ENCODE measurements at regions not wholly inside any gene's neighbourhood (a gene's known extent, or its start where the extent isn't known, plus 50 kb on each side); places are given as distances from the start of the nearest gene placed in this dataset.

DNA sequence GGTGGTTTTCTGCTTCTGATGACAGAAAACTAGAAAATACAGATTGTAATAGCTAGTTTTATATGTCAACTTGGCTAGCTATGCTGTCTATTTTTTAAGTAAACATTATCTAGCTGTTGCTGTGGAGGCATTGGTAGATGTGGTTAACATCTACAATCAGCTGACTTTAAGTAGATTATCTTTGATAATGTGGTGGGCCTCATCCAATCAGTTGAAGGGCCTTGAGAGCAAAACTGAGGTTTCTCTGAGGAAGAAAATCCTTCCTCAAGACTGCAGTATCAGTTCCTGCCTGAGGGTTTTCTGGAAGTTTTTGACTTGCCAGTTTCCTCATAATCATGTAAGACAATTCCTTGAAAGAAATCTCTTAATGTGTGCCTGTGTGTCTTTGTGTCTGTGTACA, 75.9 kb upstream of the SPHKAP start:
- no peak overlapping the region for H3K27ac ChIP-seq (ENCODE audit: low read depth in 2 of 2, low read length in 2 of 2)
- H3K36me3 ChIP-seq (ENCODE audit: control insufficient read depth in 2 of 2, insufficient read depth in 2 of 2, low read length in 2 of 2): no peaks in the 10 kb centered on the region
- H3K9me3 ChIP-seq (ENCODE audit: control insufficient read depth in 2 of 2, low read length in 2 of 2): no peaks in the 10 kb centered on the region
- no peak overlapping the region for H3K4me3 ChIP-seq (ENCODE audit: low read length in 2 of 2)
- H3K9ac ChIP-seq (ENCODE audit: low read depth in 1 of 2, low read length in 2 of 2): no peak overlapping the region
- no peaks in the 10 kb centered on the region for H3K27me3 ChIP-seq (ENCODE audit: control insufficient read depth in 2 of 2, insufficient read depth in 2 of 2, low read length in 2 of 2)
- H3K4me1 ChIP-seq (ENCODE audit: control insufficient read depth in 2 of 2, insufficient read depth in 2 of 2, low read length in 2 of 2): no peaks in the 10 kb centered on the region

DNA sequence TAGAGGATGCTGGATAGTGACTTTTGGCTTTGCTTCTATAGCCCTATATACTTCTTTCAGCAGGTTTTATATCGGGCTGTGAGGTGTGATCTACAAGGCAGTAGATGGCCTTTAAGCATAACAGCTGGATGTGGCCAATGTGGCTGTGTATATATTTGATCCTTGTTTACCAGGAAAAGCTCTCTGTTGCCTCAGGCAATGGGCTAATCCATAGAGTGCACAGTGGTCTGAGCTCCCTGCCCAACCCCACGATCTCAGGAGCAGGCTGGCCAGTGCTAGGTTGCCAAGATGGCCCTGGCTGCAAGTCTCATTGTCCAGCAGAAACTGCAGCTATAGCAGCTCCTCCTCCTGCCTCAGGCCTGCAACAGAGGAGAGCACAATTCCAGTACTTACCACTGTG, 72.3 kb upstream of the SPHKAP start:
- H3K9ac ChIP-seq (ENCODE audit: low read depth in 1 of 2, low read length in 2 of 2): no peak overlapping the region

DNA sequence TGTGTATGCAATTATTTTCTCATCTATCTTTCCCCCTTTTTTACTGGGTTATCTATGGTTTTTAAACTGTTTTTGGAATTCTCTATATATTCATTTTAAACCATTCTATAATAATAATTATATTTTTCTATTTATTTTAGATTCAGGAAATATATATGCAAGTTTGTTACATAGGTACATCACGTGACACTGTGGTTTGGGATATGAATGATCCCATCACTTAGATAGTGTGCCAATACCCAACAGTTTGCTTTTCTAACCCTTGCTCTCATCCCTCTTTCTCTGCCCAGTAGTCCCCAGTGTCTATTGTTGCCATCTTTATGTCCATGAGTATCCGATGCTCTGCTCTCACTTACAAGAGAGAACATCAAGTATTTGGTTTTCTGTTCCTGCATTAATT, 65.8 kb upstream of the SPHKAP start:
- no peaks in the 10 kb centered on the region for H3K9me3 ChIP-seq (ENCODE audit: control insufficient read depth in 2 of 2, low read length in 2 of 2)
- H3K9ac ChIP-seq (ENCODE audit: low read depth in 1 of 2, low read length in 2 of 2): no peak overlapping the region
- no peaks in the 10 kb centered on the region for H3K36me3 ChIP-seq (ENCODE audit: control insufficient read depth in 2 of 2, insufficient read depth in 2 of 2, low read length in 2 of 2)
- H3K27ac ChIP-seq (ENCODE audit: low read depth in 2 of 2, low read length in 2 of 2): no peak overlapping the region
- H3K4me3 ChIP-seq (ENCODE audit: low read length in 2 of 2): no peak overlapping the region
- no peaks in the 10 kb centered on the region for H3K27me3 ChIP-seq (ENCODE audit: control insufficient read depth in 2 of 2, insufficient read depth in 2 of 2, low read length in 2 of 2)
- no peaks in the 10 kb centered on the region for H3K4me1 ChIP-seq (ENCODE audit: control insufficient read depth in 2 of 2, insufficient read depth in 2 of 2, low read length in 2 of 2)

More for the DNA sequence above, 72.3 kb upstream of the SPHKAP start:
- H3K27me3 ChIP-seq (ENCODE audit: control insufficient read depth in 2 of 2, insufficient read depth in 2 of 2, low read length in 2 of 2): no peaks in the 10 kb centered on the region
- no peaks in the 10 kb centered on the region for H3K36me3 ChIP-seq (ENCODE audit: control insufficient read depth in 2 of 2, insufficient read depth in 2 of 2, low read length in 2 of 2)
- no peaks in the 10 kb centered on the region for H3K4me1 ChIP-seq (ENCODE audit: control insufficient read depth in 2 of 2, insufficient read depth in 2 of 2, low read length in 2 of 2)
- no peak overlapping the region for H3K27ac ChIP-seq (ENCODE audit: low read depth in 2 of 2, low read length in 2 of 2)
- H3K9me3 ChIP-seq (ENCODE audit: control insufficient read depth in 2 of 2, low read length in 2 of 2): no peaks in the 10 kb centered on the region
- H3K4me3 ChIP-seq (ENCODE audit: low read length in 2 of 2): no peak overlapping the region

DNA sequence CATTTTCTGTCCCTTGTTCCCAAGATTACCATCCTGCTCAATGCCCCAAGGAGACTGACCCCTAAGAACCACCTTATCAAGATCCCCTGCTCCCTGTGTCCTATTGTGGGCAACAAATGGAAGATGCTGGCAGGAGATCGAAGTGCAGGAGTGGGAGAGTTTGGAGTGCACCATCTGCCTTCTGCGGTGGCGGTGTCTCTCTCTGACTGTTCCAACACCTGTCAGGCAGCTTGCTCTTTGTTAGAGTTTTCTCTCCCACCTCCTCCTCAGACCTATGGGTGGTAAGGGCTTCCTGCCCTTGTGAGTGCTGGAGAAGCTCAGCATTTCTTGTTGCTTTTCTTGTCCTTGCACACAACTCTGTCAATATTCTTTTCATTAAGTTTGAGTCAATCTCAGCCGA, 64.1 kb upstream of the SPHKAP start:
- Histone ChIP-seq H3K4me1 (ENCODE audit: control insufficient read depth in 2 of 2, insufficient read depth in 2 of 2, low read length in 2 of 2) (no peaks in the 10 kb centered on the region), H3K9me3 (ENCODE audit: control insufficient read depth in 2 of 2, low read length in 2 of 2) (no peaks in the 10 kb centered on the region), H3K4me3 (ENCODE audit: low read length in 2 of 2) (no peak overlapping the region), H3K27ac (ENCODE audit: low read depth in 2 of 2, low read length in 2 of 2) (no peak overlapping the region), H3K27me3 (ENCODE audit: control insufficient read depth in 2 of 2, insufficient read depth in 2 of 2, low read length in 2 of 2) (no peaks in the 10 kb centered on the region), H3K36me3 (ENCODE audit: control insufficient read depth in 2 of 2, insufficient read depth in 2 of 2, low read length in 2 of 2) (no peaks in the 10 kb centered on the region), H3K9ac (ENCODE audit: low read depth in 1 of 2, low read length in 2 of 2) (no peak overlapping the region)

DNA sequence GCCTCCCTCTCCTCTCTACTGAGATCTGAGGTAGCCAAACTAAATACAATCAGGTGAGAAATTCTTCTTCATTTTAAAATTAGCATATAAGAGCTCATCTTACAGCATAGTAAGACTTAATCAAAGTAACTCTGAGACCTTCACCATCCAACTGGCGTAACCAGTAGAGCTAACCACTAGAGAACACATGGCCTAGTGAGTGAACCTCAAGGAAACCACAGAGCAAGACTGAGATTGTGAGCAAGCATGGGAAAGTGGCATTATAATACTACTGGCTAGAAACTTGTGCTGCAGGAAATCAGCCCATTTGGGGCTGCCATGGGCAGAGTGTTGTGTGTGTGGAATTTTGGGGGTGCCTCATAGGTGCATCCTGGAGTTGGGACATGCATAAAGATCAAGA, 61.1 kb upstream of the SPHKAP start:
- no peak overlapping the region for H3K27ac ChIP-seq (ENCODE audit: low read depth in 2 of 2, low read length in 2 of 2)
- no peak overlapping the region for H3K9ac ChIP-seq (ENCODE audit: low read depth in 1 of 2, low read length in 2 of 2)
- no peaks in the 10 kb centered on the region for H3K27me3 ChIP-seq (ENCODE audit: control insufficient read depth in 2 of 2, insufficient read depth in 2 of 2, low read length in 2 of 2)
- H3K4me3 ChIP-seq (ENCODE audit: low read length in 2 of 2): no peak overlapping the region
- no peaks in the 10 kb centered on the region for H3K4me1 ChIP-seq (ENCODE audit: control insufficient read depth in 2 of 2, insufficient read depth in 2 of 2, low read length in 2 of 2)
- no peaks in the 10 kb centered on the region for H3K36me3 ChIP-seq (ENCODE audit: control insufficient read depth in 2 of 2, insufficient read depth in 2 of 2, low read length in 2 of 2)
- H3K9me3 ChIP-seq (ENCODE audit: control insufficient read depth in 2 of 2, low read length in 2 of 2): no peaks in the 10 kb centered on the region

DNA sequence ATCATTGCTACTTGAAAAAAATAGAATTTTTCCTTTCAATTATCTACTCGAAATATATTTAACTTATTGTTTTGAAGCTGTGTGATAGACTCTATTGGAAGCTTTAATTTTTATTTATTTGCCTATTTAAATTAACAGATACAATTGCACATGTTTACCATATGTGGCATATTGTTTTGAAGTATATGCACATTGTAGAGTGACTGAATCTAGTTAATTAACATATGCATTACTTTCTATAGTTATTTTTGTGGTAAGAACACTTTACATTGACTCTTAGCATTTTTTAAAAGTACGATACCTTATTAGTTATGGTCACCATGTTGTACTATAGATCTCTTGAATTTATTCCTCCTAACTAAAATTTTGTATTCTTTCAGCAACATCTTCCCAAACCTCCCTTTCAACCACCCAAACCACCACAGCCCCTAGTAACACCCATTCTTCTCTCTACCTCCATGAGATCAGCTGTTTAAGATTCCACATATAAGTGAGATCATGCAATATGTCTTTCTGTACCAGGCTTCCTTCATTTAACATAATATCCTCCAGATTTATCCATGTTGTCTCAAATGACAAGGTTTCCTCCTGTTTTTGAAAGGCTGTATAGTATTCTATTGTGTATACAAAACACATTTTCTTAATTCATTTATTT, 58.5 kb upstream of the SPHKAP start:
- H3K9me3 ChIP-seq (ENCODE audit: control insufficient read depth in 2 of 2, low read length in 2 of 2): no peaks in the 10 kb centered on the region
- H3K9ac ChIP-seq (ENCODE audit: low read depth in 1 of 2, low read length in 2 of 2): no peak overlapping the region
- no peak overlapping the region for H3K4me3 ChIP-seq (ENCODE audit: low read length in 2 of 2)
- H3K27me3 ChIP-seq (ENCODE audit: control insufficient read depth in 2 of 2, insufficient read depth in 2 of 2, low read length in 2 of 2): no peaks in the 10 kb centered on the region
- no peak overlapping the region for H3K27ac ChIP-seq (ENCODE audit: low read depth in 2 of 2, low read length in 2 of 2)
- no peaks in the 10 kb centered on the region for H3K4me1 ChIP-seq (ENCODE audit: control insufficient read depth in 2 of 2, insufficient read depth in 2 of 2, low read length in 2 of 2)
- no peaks in the 10 kb centered on the region for H3K36me3 ChIP-seq (ENCODE audit: control insufficient read depth in 2 of 2, insufficient read depth in 2 of 2, low read length in 2 of 2)

DNA sequence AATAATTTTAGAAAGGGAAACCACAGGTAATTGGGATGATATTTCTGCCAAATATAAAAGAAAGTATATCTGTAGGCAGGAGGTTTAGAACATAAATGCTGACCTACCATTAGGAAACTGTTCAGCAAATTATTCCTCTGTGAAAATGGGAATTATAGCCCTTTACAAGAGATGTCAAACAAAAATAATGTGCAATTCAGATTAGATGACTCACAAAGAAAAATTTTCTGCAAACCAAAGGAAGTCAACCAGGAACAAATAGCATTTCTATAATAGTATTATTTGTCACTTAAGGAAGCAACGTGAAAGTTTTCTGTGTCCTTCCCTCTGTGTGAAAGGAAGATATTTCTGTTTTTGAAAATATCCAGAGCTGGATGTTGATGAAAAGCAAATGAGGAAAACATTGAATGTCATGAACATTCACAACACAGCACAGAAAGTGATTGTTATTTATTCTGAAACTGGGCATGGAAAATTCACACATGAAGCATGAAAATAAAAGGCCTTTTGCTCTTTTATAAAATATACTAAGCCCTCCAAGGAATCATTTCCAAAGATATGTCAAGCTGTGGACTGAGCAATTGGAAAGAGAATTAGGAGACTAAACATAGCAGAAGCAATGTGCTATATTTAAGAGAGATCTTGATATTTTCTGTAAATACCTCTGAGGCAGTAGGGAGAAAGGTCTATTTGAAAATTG, 57.9 kb upstream of the SPHKAP start:
- no peaks in the 10 kb centered on the region for H3K9me3 ChIP-seq (ENCODE audit: control insufficient read depth in 2 of 2, low read length in 2 of 2)
- no peaks in the 10 kb centered on the region for H3K27me3 ChIP-seq (ENCODE audit: control insufficient read depth in 2 of 2, insufficient read depth in 2 of 2, low read length in 2 of 2)
- no peak overlapping the region for H3K4me3 ChIP-seq (ENCODE audit: low read length in 2 of 2)
- H3K4me1 ChIP-seq (ENCODE audit: control insufficient read depth in 2 of 2, insufficient read depth in 2 of 2, low read length in 2 of 2): no peaks in the 10 kb centered on the region
- no peak overlapping the region for H3K27ac ChIP-seq (ENCODE audit: low read depth in 2 of 2, low read length in 2 of 2)
- no peaks in the 10 kb centered on the region for H3K36me3 ChIP-seq (ENCODE audit: control insufficient read depth in 2 of 2, insufficient read depth in 2 of 2, low read length in 2 of 2)
- no peak overlapping the region for H3K9ac ChIP-seq (ENCODE audit: low read depth in 1 of 2, low read length in 2 of 2)

Measured in mucosa of rectum (tissue), 2 donors.